HCT116 (cell line): ENCODE measurements at regions not wholly inside any gene's neighbourhood (a gene's known extent, or its start where the extent isn't known, plus 50 kb on each side); places are given as distances from the start of the nearest gene placed in this dataset.

Experiments used
- ATAC-seq: fragments of 200-7000 bp; cut with Tn5 transposase; 2 replicates; pipeline ENCODE4 v1.9.1; 2020; ENCODE audit warnings: mild to moderate bottlenecking, moderate library complexity
- BruUV-seq: library from RNA; stranded (reverse); fragments of 400-500 nt; replicated peaks from 2 replicates; lab custom pipeline; 2021; lab: Mats Ljungman, UMichigan
- CTCF ChIA-PET: fragments of 300-600 bp; sonication (Branson Sonifier 250); formaldehyde crosslinking; loops from one replicate; lab custom pipeline; 2021; ENCODE audit warnings: antibody characterized with exemption; lab: Charles Lee
- POLR2A ChIA-PET: fragments of 300-600, 350-600 bp; sonication (Branson Sonifier 250); formaldehyde crosslinking; loops from one replicate; lab custom pipeline; 2021; ENCODE audit warnings: antibody characterized with exemption; lab: Charles Lee
- RAD21 ChIA-PET, 2 experiments: fragments of 300-600 bp; sonication (Branson Sonifier 250); formaldehyde crosslinking; loops; one replicate each; lab custom pipeline; 2023; ENCODE audit warnings: low total read pairs in 2 of 2; ENCODE audit not compliant: uncharacterized antibody in 2 of 2, unreplicated experiment in 2 of 2, low non-redundant PET in 1 of 2; lab: Charles Lee
- DNase-seq: peaks from one replicate; pipeline ENCODE4 v3.0.0-alpha.2; 2010; ENCODE audit warnings: low read depth, low spot score
- H2AFZ ChIP-seq: fragments of 200-600 bp; shearing (Covaris generic), sonication (generic); 2 replicates; pipeline ENCODE4 v1.6.1; 2017; ENCODE audit warnings: low read depth, mixed run types, mixed read lengths, antibody characterized with exemption, low read length; ENCODE audit not compliant: poor library complexity, severe bottlenecking
- H3K27ac ChIP-seq: 2 replicates; pipeline ENCODE4 v1.5.1; 2012; ENCODE audit warnings: low read depth, low read length
- H3K27me3 ChIP-seq: fragments of 200-600 bp; sonication (generic); 2 replicates; pipeline ENCODE4 v1.6.1; 2016; ENCODE audit warnings: mixed run types, low read length, mixed read lengths; ENCODE audit not compliant: insufficient read depth
- H3K36me3 ChIP-seq, 2 experiments: fragments of 200-500 bp in 1 of 2; fragments of 200-600 bp in 1 of 2; sonication (Bioruptor generic) in 1 of 2; sonication (generic) in 1 of 2; 2 replicates each; pipeline versions ENCODE4 v1.5.1 to v1.6.1; 2014 to 2016; ENCODE audit warnings: low read length in 2 of 2, inconsistent platforms in 1 of 2, mixed read lengths in 1 of 2, mixed run types in 1 of 2; ENCODE audit not compliant: insufficient read depth in 2 of 2, control insufficient read depth in 1 of 2
- H3K4me1 ChIP-seq, 2 experiments: fragments of 200-600 bp in 1 of 2; sonication (generic) in 1 of 2; 2 replicates each; pipeline versions ENCODE4 v1.5.1 to v1.6.1; 2012 to 2017; ENCODE audit warnings: low read length in 2 of 2, inconsistent platforms in 1 of 2, mild to moderate bottlenecking in 1 of 2, mixed read lengths in 1 of 2, mixed run types in 1 of 2, moderate library complexity in 1 of 2; ENCODE audit not compliant: insufficient read depth in 2 of 2, control insufficient read depth in 1 of 2
- H3K4me2 ChIP-seq: fragments of 200-600 bp; sonication (generic); 2 replicates; pipeline ENCODE4 v1.6.1; 2017; ENCODE audit warnings: mixed run types, low read length, mixed read lengths
- H3K4me3 ChIP-seq, 2 experiments: fragments of 200-600 bp in 1 of 2; sonication (generic) in 1 of 2; replicated peaks in 1 of 2; 2 replicates each; pipeline ENCODE4 v1.5.1; 2011 to 2016; ENCODE audit warnings: low read length in 2 of 2, control low read depth in 1 of 2, low read depth in 1 of 2, mild to moderate bottlenecking in 1 of 2, mixed read lengths in 1 of 2, mixed run types in 1 of 2
- H3K79me2 ChIP-seq: fragments of 200-600 bp; sonication (generic); 2 replicates; pipeline ENCODE4 v1.6.1; 2017; ENCODE audit warnings: mild to moderate bottlenecking, mixed run types, low read length, moderate library complexity, mixed read lengths; ENCODE audit not compliant: insufficient read depth
- H3K9ac ChIP-seq: fragments of 200-600 bp; sonication (generic); 2 replicates; pipeline ENCODE4 v1.6.1; 2016; ENCODE audit warnings: low read length, mixed read lengths
- H3K9me2 ChIP-seq: fragments of 200-600 bp; sonication (generic), shearing (Covaris generic); 2 replicates; pipeline ENCODE4 v1.6.1; 2017; ENCODE audit warnings: mixed run types, mild to moderate bottlenecking, moderate library complexity; ENCODE audit not compliant: insufficient read depth
- H3K9me3 ChIP-seq, 2 experiments: fragments of 200-500 bp in 1 of 2; fragments of 200-600 bp in 1 of 2; sonication (Bioruptor generic) in 1 of 2; sonication (generic) in 1 of 2; 2 replicates each; pipeline ENCODE4 v1.6.1; 2014 to 2017; ENCODE audit warnings: low read length in 2 of 2, mixed read lengths in 2 of 2, inconsistent platforms in 1 of 2, low read depth in 1 of 2, mild to moderate bottlenecking in 1 of 2, mixed run types in 1 of 2, moderate library complexity in 1 of 2; ENCODE audit not compliant: control insufficient read depth in 1 of 2, insufficient read depth in 1 of 2
- H4K20me1 ChIP-seq: fragments of 200-600 bp; sonication (generic), shearing (Covaris generic); 2 replicates; pipeline ENCODE4 v1.6.1; 2017; ENCODE audit warnings: mixed run types, mild to moderate bottlenecking, moderate library complexity; ENCODE audit not compliant: insufficient read depth
- CEBPB ChIP-seq: IDR thresholded peaks from 2 replicates; pipeline ENCODE4 v1.6.1; 2012; ENCODE audit warnings: low read depth
- CTCF ChIP-seq, 3 experiments: fragments of 200-600 bp in 1 of 3; sonication (generic) in 1 of 3; IDR thresholded peaks in 2 of 3; conservative IDR thresholded peaks in 1 of 3; 2 replicates each; pipeline ENCODE4 v1.5.1; 2012 to 2017; ENCODE audit warnings: low read depth in 2 of 3, low read length in 2 of 3, antibody characterized with exemption in 1 of 3, borderline replicate concordance in 1 of 3, control low read depth in 1 of 3, mild to moderate bottlenecking in 1 of 3, mixed read lengths in 1 of 3, mixed run types in 1 of 3, moderate library complexity in 1 of 3; ENCODE audit not compliant: insufficient read depth in 1 of 3
- EGR1 ChIP-seq: IDR thresholded peaks from 2 replicates; pipeline ENCODE4 v1.6.1; 2012; ENCODE audit warnings: low read depth
- EZH2phosphoT487 ChIP-seq: fragments of 200-600 bp; IDR thresholded peaks from 2 replicates; pipeline ENCODE4 v1.6.1; 2018; ENCODE audit warnings: antibody characterized with exemption, borderline replicate concordance
- FOSL1 ChIP-seq: IDR thresholded peaks from 2 replicates; pipeline ENCODE4 v1.6.1; 2012; ENCODE audit warnings: low read depth
- JUND ChIP-seq: IDR thresholded peaks from 2 replicates; pipeline ENCODE4 v1.6.1; 2012
- POLR2A ChIP-seq: IDR thresholded peaks from 2 replicates; pipeline ENCODE4 v1.7.0; 2011; ENCODE audit warnings: borderline replicate concordance; ENCODE audit not compliant: insufficient read depth, insufficient read length; ENCODE audit errors: extremely low read depth
- POLR2AphosphoS5 ChIP-seq: IDR thresholded peaks from 2 replicates; pipeline ENCODE4 v1.6.1; 2011; ENCODE audit warnings: mild to moderate bottlenecking, low read depth, low read length, moderate library complexity
- RAD21 ChIP-seq: IDR thresholded peaks from 2 replicates; pipeline ENCODE4 v1.6.1; 2012; ENCODE audit warnings: low read depth, mild to moderate bottlenecking
- REST ChIP-seq: IDR thresholded peaks from 2 replicates; pipeline ENCODE4 v1.6.1; 2012; ENCODE audit warnings: low read depth
- SIN3A ChIP-seq: IDR thresholded peaks from 2 replicates; pipeline ENCODE4 v1.6.1; 2012; ENCODE audit warnings: low read depth
- SRF ChIP-seq: IDR thresholded peaks from 2 replicates; pipeline ENCODE4 v1.6.1; 2012; ENCODE audit warnings: low read depth
- TCF7L2 ChIP-seq: IDR thresholded peaks from 2 replicates; pipeline ENCODE4 v1.7.0; 2011; ENCODE audit warnings: borderline replicate concordance, inconsistent platforms; ENCODE audit not compliant: insufficient read depth, insufficient read length; ENCODE audit errors: extremely low read depth
- YY1 ChIP-seq: IDR thresholded peaks from 2 replicates; pipeline ENCODE4 v1.6.1; 2011; ENCODE audit warnings: low read length, low read depth, moderate library complexity, mild to moderate bottlenecking; ENCODE audit not compliant: insufficient replicate concordance; ENCODE audit errors: extremely low read depth
- ZFX ChIP-seq: fragments of 450-650 bp; IDR thresholded peaks from 2 replicates; pipeline ENCODE4 v1.6.1; 2017
- ZNF274 ChIP-seq: fragments of 200-500 bp; sonication (Bioruptor generic); IDR thresholded peaks from 2 replicates; pipeline ENCODE4 v1.6.1; 2014; ENCODE audit warnings: mild to moderate bottlenecking, low read depth, low read length, inconsistent platforms
- intact Hi-C: fragments of 100-400 bp; cut with micrococcal nuclease; formaldehyde crosslinking; loops from 2 replicates; pipeline ENCODE4 v1.10.0; 2022

- Histone ChIP-seq H2AFZ (no peak overlapping the region), H3K9ac (no peak overlapping the region), H3K4me2 (no peak overlapping the region), H3K79me2 (no peaks in the 10 kb centered on the region), H3K4me1 (no peaks in the 10 kb centered on the region), H3K9me2 (no peaks in the 10 kb centered on the region), H3K36me3 (no peaks in the 10 kb centered on the region), H3K27me3 (peaks cover 20% of the 10 kb centered on the region), H3K27ac (no peak overlapping the region), H4K20me1 (no peaks in the 10 kb centered on the region), H3K9me3 (no peaks in the 10 kb centered on the region), H3K4me3 (no peak overlapping the region)
- no TSS peak for BruUV-seq
- ChIA-PET POLR2A (no interaction called here), CTCF (no interaction called here), RAD21 (no interaction called here)
- ATAC-seq: no peak
- no peak for TF ChIP-seq RAD21
- TF ChIP-seq POLR2AphosphoS5: no peak
- no peak for TF ChIP-seq TCF7L2
- no peak for TF ChIP-seq ZNF274
- TF ChIP-seq FOSL1: no peak
- no peak for TF ChIP-seq JUND
- TF ChIP-seq SRF: no peak
- no peak for TF ChIP-seq YY1
- no peak for TF ChIP-seq CEBPB
- no peak for TF ChIP-seq EZH2phosphoT487
- no peak for TF ChIP-seq CTCF (IDR thresholded peaks at IDR 0.05 in 2 of 3, conservative IDR thresholded peaks at IDR 0.05 in 1 of 3; ENCODE audit: borderline replicate concordance in 1 of 3, insufficient read depth in 1 of 3, low read depth in 2 of 3, low read length in 2 of 3)
- no peak for TF ChIP-seq ZFX
- TF ChIP-seq REST: no peak
- no peak for TF ChIP-seq EGR1
- no peak for TF ChIP-seq SIN3A
- no peak for TF ChIP-seq POLR2A
- intact Hi-C loops: no loop called here
- DNase-seq: no peak
Observed at GRCh38 chr4:18110099-18110498, 88.5 kb upstream of the LCORL start.
